Breast epithelium (tissue), 4 donors: ENCODE measurements at regions not wholly inside any gene's neighbourhood (a gene's known extent, or its start where the extent isn't known, plus 50 kb on each side); places are given as distances from the start of the nearest gene placed in this dataset.
A peak's percentile ranks its signal among the peaks of the same experiment; 100 is the strongest.
"Not testable (repeated sequence)": the region's sequence is repeated elsewhere in the genome, so short reads cannot be mapped to it uniquely, and the experiment has no call there.

Experiments used
- DNase-seq, 2 donors: peaks; one replicate each; pipeline ENCODE4 v3.0.0-alpha.2; 2019; ENCODE audit warnings: low spot score in 2 of 2
- H3K27ac ChIP-seq, 2 donors: fragments of 200-600 bp; sonication (generic) in 1 of 2; one replicate each; pipeline ENCODE4 v1.5.1; 2016 to 2019; ENCODE audit warnings: mild to moderate bottlenecking in 1 of 2
- H3K27me3 ChIP-seq, 2 donors: fragments of 200-600 bp; sonication (generic) in 1 of 2; one replicate each; pipeline versions ENCODE4 v1.5.1 to v1.6.0; 2017 to 2019; ENCODE audit warnings: control low read depth in 1 of 2, mild to moderate bottlenecking in 1 of 2
- H3K36me3 ChIP-seq: fragments of 200-600 bp; one replicate; pipeline ENCODE4 v1.5.1; 2019
- H3K4me1 ChIP-seq, 2 donors: fragments of 200-600 bp; sonication (generic); one replicate each; pipeline ENCODE4 v1.5.1; 2016 to 2019; ENCODE audit warnings: control low read depth in 1 of 2
- H3K4me3 ChIP-seq, 3 donors: fragments of 200-600 bp; sonication (generic); 1 replicate in 2 of 3; 2 replicates in 1 of 3; pipeline ENCODE4 v1.5.1; 2016 to 2019; ENCODE audit warnings: mild to moderate bottlenecking in 3 of 3, moderate library complexity in 2 of 3
- H3K9me3 ChIP-seq, 2 donors: fragments of 200-600 bp; sonication (generic) in 1 of 2; one replicate each; pipeline ENCODE4 v1.5.1; 2016 to 2019; ENCODE audit warnings: control low read depth in 1 of 2
- CTCF ChIP-seq, 3 donors: fragments of 450-650 bp; IDR thresholded peaks; one replicate each; pipeline ENCODE4 v1.5.1; 2016 to 2017; ENCODE audit warnings: antibody characterized with exemption in 3 of 3, mild to moderate bottlenecking in 3 of 3, moderate library complexity in 3 of 3
- POLR2A ChIP-seq: fragments of 450-650 bp; IDR thresholded peaks from one replicate; pipeline ENCODE4 v1.6.1; 2016; ENCODE audit warnings: antibody characterized with exemption, mild to moderate bottlenecking, moderate library complexity
- POLR2AphosphoS5 ChIP-seq, 3 donors: sonication (generic); formaldehyde crosslinking; IDR thresholded peaks; one replicate each; pipeline ENCODE4 v1.6.1; 2017; ENCODE audit warnings: antibody characterized with exemption in 3 of 3
- intact Hi-C: fragments of 100-400 bp; cut with DNase I; formaldehyde crosslinking; loops from one replicate; pipeline ENCODE4 v1.15.1; 2023; ENCODE audit warnings: low total_unique reads

GRCh38 chr10:64038107-64038506 lies 516.9 kb downstream of the REEP3 start:
- TF ChIP-seq POLR2AphosphoS5 (IDR thresholded peaks at IDR 0.05) (no peak), POLR2A (no peak), CTCF (IDR thresholded peaks at IDR 0.05) (no peak)
- Histone ChIP-seq H3K4me3 (no peak overlapping the region), H3K9me3 (no peaks in the 10 kb centered on the region), H3K27ac (no peak overlapping the region), H3K36me3 (no peaks in the 10 kb centered on the region), H3K27me3 (peaks cover 0 to 6% of the 10 kb centered on the region in 2 donors), H3K4me1 (peaks cover 0 to 11% of the 10 kb centered on the region in 2 donors)
- intact Hi-C loops, result no loop called here
- DNase-seq, result no peak

- peaks cover 0 to 6% of the 10 kb centered on the region in 2 donors for H3K27me3 ChIP-seq
- no peaks in the 10 kb centered on the region for H3K9me3 ChIP-seq
- H3K4me3 ChIP-seq, result no peak overlapping the region
- DNase-seq, result no peak
- H3K4me1 ChIP-seq, result peaks cover 0 to 11% of the 10 kb centered on the region in 2 donors
- H3K27ac ChIP-seq, result no peak overlapping the region
- intact Hi-C loops, result no loop called here
- no peaks in the 10 kb centered on the region for H3K36me3 ChIP-seq
- no peak for TF ChIP-seq POLR2A
These were observed 518.0 kb downstream of the REEP3 start for GRCh38 chr10:64039198-64039597.

GRCh38 chr10:64040781-64041180 lies 519.6 kb downstream of the REEP3 start:
- H3K4me3 ChIP-seq, result peak overlapping the region in 1 of 3 donors; percentile 50
- intact Hi-C loops, result no loop called here

GRCh38 chr10:64041185-64041988 lies 520.2 kb downstream of the REEP3 start:
- Histone ChIP-seq H3K27ac (no peak overlapping the region), H3K4me3 (peak overlapping the region; percentile 4 to 50 (median 20)), H3K27me3 (no peaks in the 10 kb centered on the region), H3K36me3 (no peaks in the 10 kb centered on the region), H3K4me1 (peaks cover 0 to 10% of the 10 kb centered on the region in 2 donors), H3K9me3 (no peaks in the 10 kb centered on the region)
- intact Hi-C loops, result no loop called here
- TF ChIP-seq CTCF (IDR thresholded peaks at IDR 0.05), result peak; percentile 64 to 99 (median 94)
- TF ChIP-seq POLR2A, result no peak
- TF ChIP-seq POLR2AphosphoS5 (IDR thresholded peaks at IDR 0.05), result no peak
- DNase-seq, result peak; percentile 43 to 58

More at GRCh38 chr10:64040781-64041180, 519.6 kb downstream of the REEP3 start:
- TF ChIP-seq POLR2AphosphoS5 (IDR thresholded peaks at IDR 0.05) (no peak), POLR2A (no peak), CTCF (IDR thresholded peaks at IDR 0.05) (no peak)
- no peak for DNase-seq
- Histone ChIP-seq H3K27me3 (no peaks in the 10 kb centered on the region), H3K4me1 (peaks cover 0 to 11% of the 10 kb centered on the region in 2 donors), H3K9me3 (no peaks in the 10 kb centered on the region), H3K36me3 (no peaks in the 10 kb centered on the region), H3K27ac (no peak overlapping the region)

- Histone ChIP-seq H3K4me1 (peaks cover 0 to 4% of the 10 kb centered on the region in 2 donors), H3K27ac (no peak overlapping the region), H3K27me3 (no peaks in the 10 kb centered on the region), H3K4me3 (no peak overlapping the region), H3K9me3 (no peaks in the 10 kb centered on the region), H3K36me3 (no peaks in the 10 kb centered on the region)
- no peak for TF ChIP-seq POLR2AphosphoS5 (IDR thresholded peaks at IDR 0.05)
- no peak for TF ChIP-seq POLR2A
- DNase-seq, result no peak
- intact Hi-C loops, result no loop called here
These were observed 520.8 kb downstream of the REEP3 start for GRCh38 chr10:64041989-64042490.

- no peaks in the 10 kb centered on the region for H3K4me1 ChIP-seq
- H3K9me3 ChIP-seq, result no peaks in the 10 kb centered on the region
- H3K36me3 ChIP-seq, result no peaks in the 10 kb centered on the region
- TF ChIP-seq POLR2A (no peak), CTCF (IDR thresholded peaks at IDR 0.05) (no peak), POLR2AphosphoS5 (IDR thresholded peaks at IDR 0.05) (no peak)
- no peaks in the 10 kb centered on the region for H3K27me3 ChIP-seq
- DNase-seq, result no peak
- intact Hi-C loops, result no loop called here
- H3K27ac ChIP-seq, result no peak overlapping the region
- no peak overlapping the region for H3K4me3 ChIP-seq
These were observed 522.9 kb downstream of the REEP3 start for GRCh38 chr10:64044098-64044497.

- H3K9me3 ChIP-seq, H3K27me3 ChIP-seq, DNase-seq, H3K4me1 ChIP-seq, intact Hi-C loops, H3K27ac ChIP-seq, H3K36me3 ChIP-seq, H3K4me3 ChIP-seq: not testable (repeated sequence)
These were observed 523.9 kb downstream of the REEP3 start for GRCh38 chr10:64044957-64045632.
